ENCODE measurements at regions not wholly inside any gene's neighbourhood (a gene's known extent, or its start where the extent isn't known, plus 50 kb on each side); places are given as distances from the start of the nearest gene placed in this dataset.
"Not testable (repeated sequence)": the region's sequence is repeated elsewhere in the genome, so short reads cannot be mapped to it uniquely, and the experiment has no call there.

DNA sequence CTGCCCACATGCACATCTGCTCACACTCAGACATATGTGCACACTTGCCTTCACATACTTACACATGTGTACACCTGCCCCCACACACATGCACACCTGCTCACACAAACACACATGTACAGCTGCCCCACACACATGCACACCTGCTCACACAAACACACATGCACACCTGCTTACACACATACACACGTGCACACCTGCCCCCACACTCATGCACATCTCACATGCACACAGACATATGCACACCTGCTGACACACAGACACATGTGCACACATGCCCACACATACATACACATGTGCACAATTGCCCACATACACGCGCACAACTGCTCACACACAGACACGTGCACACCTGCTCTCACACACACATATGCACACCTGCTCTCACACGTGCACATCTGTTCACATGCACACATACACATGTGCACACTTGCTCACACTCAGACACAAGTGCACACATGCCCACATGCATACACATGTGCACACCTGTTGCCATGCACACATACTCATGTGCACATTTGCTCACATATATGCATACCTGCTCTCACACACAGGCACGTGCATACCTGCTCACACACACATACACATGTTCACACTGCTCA, 147.8 kb upstream of the FOXD4L5 start:
- H3K4me1 Mint-ChIP-seq, result no peaks in the 10 kb centered on the region
- H3K4me3 Mint-ChIP-seq, result no peak overlapping the region
- H3K36me3 Mint-ChIP-seq, result peaks cover 17% of the 10 kb centered on the region
- H3K9me3 Mint-ChIP-seq, result peaks cover 46% of the 10 kb centered on the region
- no peak for DNase-seq (ENCODE audit: low spot score in 2 of 2, unreplicated experiment in 2 of 2)
- TF ChIP-seq, protein P1, sequence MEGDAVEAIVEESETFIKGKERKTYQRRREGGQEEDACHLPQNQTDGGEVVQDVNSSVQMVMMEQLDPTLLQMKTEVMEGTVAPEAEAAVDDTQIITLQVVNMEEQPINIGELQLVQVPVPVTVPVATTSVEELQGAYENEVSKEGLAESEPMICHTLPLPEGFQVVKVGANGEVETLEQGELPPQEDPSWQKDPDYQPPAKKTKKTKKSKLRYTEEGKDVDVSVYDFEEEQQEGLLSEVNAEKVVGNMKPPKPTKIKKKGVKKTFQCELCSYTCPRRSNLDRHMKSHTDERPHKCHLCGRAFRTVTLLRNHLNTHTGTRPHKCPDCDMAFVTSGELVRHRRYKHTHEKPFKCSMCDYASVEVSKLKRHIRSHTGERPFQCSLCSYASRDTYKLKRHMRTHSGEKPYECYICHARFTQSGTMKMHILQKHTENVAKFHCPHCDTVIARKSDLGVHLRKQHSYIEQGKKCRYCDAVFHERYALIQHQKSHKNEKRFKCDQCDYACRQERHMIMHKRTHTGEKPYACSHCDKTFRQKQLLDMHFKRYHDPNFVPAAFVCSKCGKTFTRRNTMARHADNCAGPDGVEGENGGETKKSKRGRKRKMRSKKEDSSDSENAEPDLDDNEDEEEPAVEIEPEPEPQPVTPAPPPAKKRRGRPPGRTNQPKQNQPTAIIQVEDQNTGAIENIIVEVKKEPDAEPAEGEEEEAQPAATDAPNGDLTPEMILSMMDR (IDR thresholded peaks at IDR 0.05; ENCODE audit: unreplicated experiment), result no peak
- H3K27me3 Mint-ChIP-seq (ENCODE audit: low read depth), result no peaks in the 10 kb centered on the region
- no peak overlapping the region for H3K27ac Mint-ChIP-seq

DNA sequence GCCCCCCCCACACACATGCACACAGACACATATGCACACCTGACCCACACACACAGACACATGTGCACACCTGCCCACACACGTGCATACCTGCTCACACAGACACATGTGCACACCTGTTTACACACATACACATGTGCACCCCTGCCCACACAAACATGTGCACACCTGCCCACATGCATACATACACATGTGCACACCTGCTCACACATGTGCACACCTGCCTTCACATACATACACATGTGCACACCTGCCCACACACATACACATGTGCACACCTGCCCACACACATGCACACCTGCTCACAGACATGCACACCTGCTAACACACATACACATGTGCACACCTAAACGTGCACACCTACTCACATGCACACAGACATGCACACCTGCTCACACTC, 147.0 kb upstream of the FOXD4L5 start:
- no peaks in the 10 kb centered on the region for H3K4me1 Mint-ChIP-seq
- H3K27me3 Mint-ChIP-seq (ENCODE audit: low read depth), result no peaks in the 10 kb centered on the region
- H3K27ac Mint-ChIP-seq, result no peak overlapping the region
- TF ChIP-seq, protein P1 (IDR thresholded peaks at IDR 0.05; ENCODE audit: unreplicated experiment), result no peak
- H3K4me3 Mint-ChIP-seq, result no peak overlapping the region
- no peak for DNase-seq (ENCODE audit: low spot score in 2 of 2, unreplicated experiment in 2 of 2)
- peaks cover 17% of the 10 kb centered on the region for H3K36me3 Mint-ChIP-seq
- H3K9me3 Mint-ChIP-seq, result peaks cover 42% of the 10 kb centered on the region

GRCh38 chr9:65430221-65430620, 145.2 kb upstream of the FOXD4L5 start:
- Mint-ChIP-seq H3K4me1 (no peaks in the 10 kb centered on the region), H3K27ac (no peak overlapping the region), H3K36me3 (peaks cover 17% of the 10 kb centered on the region), H3K27me3 (ENCODE audit: low read depth) (no peaks in the 10 kb centered on the region), H3K9me3 (peaks cover 41% of the 10 kb centered on the region), H3K4me3 (no peak overlapping the region)
- TF ChIP-seq, protein P1 (IDR thresholded peaks at IDR 0.05; ENCODE audit: unreplicated experiment), result no peak
- no peak for DNase-seq (ENCODE audit: low spot score in 2 of 2, unreplicated experiment in 2 of 2)

GRCh38 chr9:65427361-65427760, 142.4 kb upstream of the FOXD4L5 start:
- not testable (repeated sequence) for H3K27ac Mint-ChIP-seq; H3K27me3 Mint-ChIP-seq (ENCODE audit: low read depth); H3K4me3 Mint-ChIP-seq; H3K36me3 Mint-ChIP-seq; H3K4me1 Mint-ChIP-seq; DNase-seq (ENCODE audit: low spot score in 2 of 2, unreplicated experiment in 2 of 2)
- H3K9me3 Mint-ChIP-seq, result peaks cover 38% of the 10 kb centered on the region

DNA sequence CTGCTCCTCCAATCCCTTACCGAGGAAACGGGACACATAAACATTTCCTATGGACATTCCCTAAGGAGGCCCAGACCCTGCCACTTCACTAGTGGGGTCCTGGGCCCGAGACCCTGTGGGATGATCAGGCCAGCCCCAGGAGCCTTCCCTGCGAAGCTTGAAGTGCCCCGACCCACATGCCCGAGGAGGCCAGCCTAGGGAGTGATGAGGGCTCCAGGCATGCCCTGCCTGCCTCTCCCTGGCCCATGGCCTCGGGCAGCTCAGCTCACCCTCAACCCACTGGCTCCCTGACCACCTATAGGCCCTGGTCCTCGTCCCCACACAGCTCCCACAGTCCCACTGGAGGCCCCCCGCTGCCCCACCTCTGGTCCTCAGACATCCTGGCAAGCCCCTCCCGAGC, 141.8 kb upstream of the FOXD4L5 start:
- H3K36me3 Mint-ChIP-seq; DNase-seq (ENCODE audit: low spot score in 2 of 2, unreplicated experiment in 2 of 2); H3K27ac Mint-ChIP-seq; H3K27me3 Mint-ChIP-seq (ENCODE audit: low read depth); H3K4me1 Mint-ChIP-seq; H3K4me3 Mint-ChIP-seq: not testable (repeated sequence)
- peaks cover 38% of the 10 kb centered on the region for H3K9me3 Mint-ChIP-seq

DNA sequence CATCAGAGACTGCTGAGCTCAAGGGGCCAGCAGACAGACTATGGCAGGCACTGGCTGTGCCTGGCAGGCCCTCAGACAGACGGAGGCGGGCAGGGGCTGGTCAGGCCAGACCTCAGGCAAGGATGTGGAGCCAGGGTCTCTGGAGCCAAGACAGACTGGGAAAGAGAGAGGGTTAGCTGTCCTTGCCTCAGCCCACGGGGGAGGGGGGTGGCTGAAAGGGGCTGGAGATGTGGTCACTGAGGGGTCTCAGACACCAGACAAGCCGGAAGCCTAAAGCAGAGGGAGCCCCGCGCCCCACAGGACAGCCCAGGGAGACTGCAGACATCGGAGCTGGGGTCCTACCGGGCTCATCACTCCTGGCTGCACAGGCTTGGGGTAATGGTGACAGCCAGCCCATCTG, 141.2 kb upstream of the FOXD4L5 start:
- no peaks in the 10 kb centered on the region for H3K4me1 Mint-ChIP-seq
- peaks cover 6% of the 10 kb centered on the region for H3K36me3 Mint-ChIP-seq
- TF ChIP-seq, protein P1 (IDR thresholded peaks at IDR 0.05; ENCODE audit: unreplicated experiment), result no peak
- DNase-seq (ENCODE audit: low spot score in 2 of 2, unreplicated experiment in 2 of 2), result no peak
- H3K9me3 Mint-ChIP-seq, result peaks cover 44% of the 10 kb centered on the region
- no peak overlapping the region for H3K4me3 Mint-ChIP-seq
- no peak overlapping the region for H3K27ac Mint-ChIP-seq
- H3K27me3 Mint-ChIP-seq (ENCODE audit: low read depth), result no peaks in the 10 kb centered on the region

- not testable (repeated sequence) for H3K27ac Mint-ChIP-seq; H3K4me3 Mint-ChIP-seq; H3K27me3 Mint-ChIP-seq (ENCODE audit: low read depth); H3K36me3 Mint-ChIP-seq; H3K4me1 Mint-ChIP-seq; DNase-seq (ENCODE audit: low spot score in 2 of 2, unreplicated experiment in 2 of 2)
- H3K9me3 Mint-ChIP-seq, result peaks cover 46% of the 10 kb centered on the region
Measured at GRCh38 chr9:65425183-65425582, 140.2 kb upstream of the FOXD4L5 start.

GRCh38 chr9:65424437-65424984, 139.5 kb upstream of the FOXD4L5 start:
- not testable (repeated sequence) for DNase-seq (ENCODE audit: low spot score in 2 of 2, unreplicated experiment in 2 of 2); H3K27ac Mint-ChIP-seq; H3K4me1 Mint-ChIP-seq; H3K27me3 Mint-ChIP-seq (ENCODE audit: low read depth); H3K36me3 Mint-ChIP-seq; H3K4me3 Mint-ChIP-seq
- H3K9me3 Mint-ChIP-seq, result peaks cover 44% of the 10 kb centered on the region

DNA sequence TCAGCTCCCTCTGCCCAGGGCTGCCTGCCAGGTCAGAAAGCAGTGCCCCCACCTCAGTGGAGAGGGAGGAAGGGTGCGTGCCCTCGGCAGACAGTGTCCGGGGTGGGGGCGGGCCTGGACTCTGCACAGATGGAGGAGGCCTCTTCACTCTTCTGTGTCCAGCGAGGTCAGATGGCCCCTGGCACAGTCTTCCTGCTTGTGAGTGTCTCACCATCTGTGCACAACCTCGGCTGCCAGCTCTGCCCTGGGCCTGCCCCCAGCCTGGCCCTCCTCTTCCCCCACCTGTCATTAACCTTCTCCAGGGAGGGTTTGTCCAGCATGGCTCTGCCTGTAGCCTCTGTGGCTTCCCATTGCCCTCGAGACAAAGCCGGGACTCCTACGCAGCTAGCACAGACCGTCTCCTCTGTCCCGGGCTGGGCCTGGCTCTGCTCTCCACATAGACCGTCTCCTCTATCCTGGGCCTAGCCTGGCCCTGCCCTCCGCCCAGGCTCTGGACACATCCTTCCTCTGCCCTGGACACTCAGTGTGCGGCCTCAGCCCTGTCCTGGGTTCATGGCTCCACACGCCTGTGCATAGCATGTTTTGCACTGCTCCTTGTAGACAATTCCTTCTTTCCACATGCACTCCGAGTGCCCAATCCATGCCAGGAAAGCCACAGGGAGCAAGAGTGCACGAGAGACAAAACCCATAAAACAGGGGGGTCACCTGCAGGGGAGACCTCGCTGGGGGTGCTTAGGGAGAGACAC, 138.9 kb upstream of the FOXD4L5 start:
- not testable (repeated sequence) for H3K27ac Mint-ChIP-seq; H3K36me3 Mint-ChIP-seq; DNase-seq (ENCODE audit: low spot score in 2 of 2, unreplicated experiment in 2 of 2); H3K4me3 Mint-ChIP-seq; H3K27me3 Mint-ChIP-seq (ENCODE audit: low read depth); H3K4me1 Mint-ChIP-seq
- H3K9me3 Mint-ChIP-seq, result peaks cover 48% of the 10 kb centered on the region
